ENCODE measurements at regions not wholly inside any gene's neighbourhood (a gene's known extent, or its start where the extent isn't known, plus 50 kb on each side); places are given as distances from the start of the nearest gene placed in this dataset.
"Not testable (repeated sequence)": the region's sequence is repeated elsewhere in the genome, so short reads cannot be mapped to it uniquely, and the experiment has no call there.

DNA sequence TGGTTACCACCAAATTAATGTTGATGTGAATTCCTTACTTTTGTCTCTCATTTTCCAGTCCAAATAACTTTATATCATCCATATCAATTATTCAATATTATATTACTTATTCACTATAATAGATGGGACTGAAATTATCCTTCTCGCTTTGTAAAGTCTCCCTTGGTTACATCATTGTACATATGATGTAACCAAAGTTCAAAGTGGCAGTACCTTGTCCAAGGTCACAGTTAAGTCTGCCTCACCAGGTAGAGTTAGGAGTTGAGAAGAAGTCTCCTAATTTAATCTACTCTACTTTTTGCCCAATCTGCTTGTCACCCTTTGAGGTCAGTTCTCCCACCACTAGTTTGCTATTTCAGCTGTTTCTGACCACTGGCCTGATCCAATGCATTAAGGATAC lies 83.7 kb upstream of the CLINT1 start:
- Mint-ChIP-seq H3K4me3 (no peak overlapping the region), H3K27me3 (ENCODE audit: insufficient read depth) (no peaks in the 10 kb centered on the region), H3K36me3 (ENCODE audit: low read depth) (no peaks in the 10 kb centered on the region), H3K27ac (no peak overlapping the region), H3K4me1 (peaks cover 34% of the 10 kb centered on the region), H3K9me3 (no peaks in the 10 kb centered on the region)
- Histone ChIP-seq H3K4me1 (ENCODE audit: control insufficient read depth, insufficient read depth, low read length) (peaks cover 10% of the 10 kb centered on the region), H3K9me3 (ENCODE audit: control insufficient read depth, low read length) (no peaks in the 10 kb centered on the region), H3K36me3 (ENCODE audit: control insufficient read depth, insufficient read depth, low read length) (no peaks in the 10 kb centered on the region), H3K9ac (ENCODE audit: extremely low read depth, low read length, poor library complexity, severe bottlenecking) (no peak overlapping the region), H3K27ac (ENCODE audit: low read depth, low read length) (no peak overlapping the region), H3K4me3 (ENCODE audit: low read length) (no peak overlapping the region), H3K27me3 (ENCODE audit: control insufficient read depth, insufficient read depth, low read length, poor library complexity, severe bottlenecking) (no peaks in the 10 kb centered on the region)
- WGBS, 2 experiments (ENCODE audit: insufficient coverage in 1 of 2, insufficient read length in 1 of 2) = 86% methylated on average over 1 of the region's 1 CpG; no CpG with 5 or more reads in 1 of the 2 experiments
- DNase-seq = no peak
- TF ChIP-seq CTCF (conservative IDR thresholded peaks at IDR 0.05) = no peak

DNA sequence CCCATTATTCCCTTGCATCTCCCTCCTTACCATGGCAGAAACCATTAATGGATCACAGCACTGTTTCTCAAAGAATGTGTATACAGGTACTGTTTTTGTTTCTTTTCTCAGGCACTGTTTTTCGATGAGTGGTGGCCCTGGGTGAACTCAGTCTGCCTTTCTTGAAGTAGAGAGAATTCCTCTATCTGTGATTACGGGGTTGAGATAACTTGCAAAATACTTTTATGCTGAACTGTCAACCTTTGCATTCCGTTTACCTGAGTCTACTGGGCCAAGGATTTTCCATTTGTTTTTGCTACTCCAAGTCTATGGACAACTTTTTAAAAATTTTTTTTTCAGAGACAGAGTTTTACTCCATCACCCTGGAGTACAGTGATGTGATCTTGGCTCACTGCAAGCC lies 82.7 kb upstream of the CLINT1 start:
- no peak overlapping the region for H3K27ac ChIP-seq (ENCODE audit: low read depth, low read length)
- H3K27ac Mint-ChIP-seq = no peak overlapping the region
- no peaks in the 10 kb centered on the region for H3K27me3 Mint-ChIP-seq (ENCODE audit: insufficient read depth)
- H3K4me1 ChIP-seq (ENCODE audit: control insufficient read depth, insufficient read depth, low read length) = peaks cover 10% of the 10 kb centered on the region
- no peak overlapping the region for H3K9ac ChIP-seq (ENCODE audit: extremely low read depth, low read length, poor library complexity, severe bottlenecking)
- H3K36me3 ChIP-seq (ENCODE audit: control insufficient read depth, insufficient read depth, low read length) = no peaks in the 10 kb centered on the region
- no peaks in the 10 kb centered on the region for H3K36me3 Mint-ChIP-seq (ENCODE audit: low read depth)
- no peak for TF ChIP-seq CTCF (conservative IDR thresholded peaks at IDR 0.05)
- no peak overlapping the region for H3K4me3 ChIP-seq (ENCODE audit: low read length)
- no peak for DNase-seq
- peaks cover 27% of the 10 kb centered on the region for H3K4me1 Mint-ChIP-seq
- 89 to 100% methylated on average over 3 of the region's 3 CpGs for WGBS, 2 experiments (ENCODE audit: insufficient coverage in 1 of 2, insufficient read length in 1 of 2)
- no peaks in the 10 kb centered on the region for H3K27me3 ChIP-seq (ENCODE audit: control insufficient read depth, insufficient read depth, low read length, poor library complexity, severe bottlenecking)
- peaks cover 3% of the 10 kb centered on the region for H3K9me3 Mint-ChIP-seq
- no peaks in the 10 kb centered on the region for H3K9me3 ChIP-seq (ENCODE audit: control insufficient read depth, low read length)
- H3K4me3 Mint-ChIP-seq = no peak overlapping the region

GRCh38 chr5:157938101-157938500 lies 79.2 kb upstream of the CLINT1 start:
- not testable (repeated sequence) for H3K27me3 ChIP-seq (ENCODE audit: control insufficient read depth, insufficient read depth, low read length, poor library complexity, severe bottlenecking); H3K4me1 Mint-ChIP-seq; H3K9ac ChIP-seq (ENCODE audit: extremely low read depth, low read length, poor library complexity, severe bottlenecking); H3K36me3 Mint-ChIP-seq (ENCODE audit: low read depth); H3K36me3 ChIP-seq (ENCODE audit: control insufficient read depth, insufficient read depth, low read length); H3K9me3 ChIP-seq (ENCODE audit: control insufficient read depth, low read length); H3K4me1 ChIP-seq (ENCODE audit: control insufficient read depth, insufficient read depth, low read length); H3K27ac Mint-ChIP-seq; H3K27ac ChIP-seq (ENCODE audit: low read depth, low read length); H3K4me3 Mint-ChIP-seq; DNase-seq; H3K27me3 Mint-ChIP-seq (ENCODE audit: insufficient read depth); H3K4me3 ChIP-seq (ENCODE audit: low read length)
- peaks cover 18% of the 10 kb centered on the region for H3K9me3 Mint-ChIP-seq
- WGBS, 2 experiments (ENCODE audit: insufficient coverage in 1 of 2, insufficient read length in 1 of 2) = 92 to 94% methylated on average over 4 to 6 of the region's 6 CpGs

DNA sequence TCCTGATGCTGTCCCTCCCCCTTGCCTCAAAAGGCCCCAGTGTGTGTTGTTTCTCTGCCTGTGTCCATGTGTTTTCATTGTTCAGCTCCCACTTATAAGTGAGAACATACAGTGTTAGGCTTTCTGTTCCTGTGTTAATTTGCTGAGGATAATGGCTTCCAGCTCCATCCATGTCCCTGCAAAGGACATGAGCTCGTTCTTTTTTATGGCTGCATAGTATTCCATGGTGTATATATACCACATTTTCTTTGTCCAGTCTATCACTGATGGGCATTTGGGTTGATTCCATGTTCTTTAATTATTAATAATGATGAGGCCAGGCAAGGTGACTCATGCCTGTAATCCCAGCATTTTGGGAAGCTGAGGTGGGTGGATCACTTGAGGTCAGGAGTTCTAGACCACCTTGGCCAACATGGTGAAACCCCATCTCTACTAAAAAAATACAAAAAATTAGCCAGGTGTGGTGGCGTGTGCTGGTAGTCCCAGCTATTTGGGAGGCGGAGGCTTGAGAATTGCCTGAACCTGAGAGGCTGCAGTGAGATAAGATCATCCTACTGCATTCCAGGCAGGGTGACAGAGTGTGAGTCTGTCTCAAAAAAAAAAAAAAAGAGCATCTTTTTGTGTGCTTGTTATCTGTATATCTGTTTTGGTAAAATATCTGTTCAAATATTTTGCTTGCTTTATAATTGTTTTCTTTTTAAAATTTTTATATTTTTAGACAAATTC lies 78.0 kb upstream of the CLINT1 start:
- not testable (repeated sequence) for H3K9ac ChIP-seq (ENCODE audit: extremely low read depth, low read length, poor library complexity, severe bottlenecking); H3K4me1 ChIP-seq (ENCODE audit: control insufficient read depth, insufficient read depth, low read length); H3K36me3 ChIP-seq (ENCODE audit: control insufficient read depth, insufficient read depth, low read length); H3K27ac ChIP-seq (ENCODE audit: low read depth, low read length); H3K9me3 ChIP-seq (ENCODE audit: control insufficient read depth, low read length); H3K4me3 Mint-ChIP-seq; H3K4me1 Mint-ChIP-seq; DNase-seq; H3K36me3 Mint-ChIP-seq (ENCODE audit: low read depth); H3K4me3 ChIP-seq (ENCODE audit: low read length); H3K27me3 ChIP-seq (ENCODE audit: control insufficient read depth, insufficient read depth, low read length, poor library complexity, severe bottlenecking); H3K27me3 Mint-ChIP-seq (ENCODE audit: insufficient read depth); H3K27ac Mint-ChIP-seq
- WGBS, 2 experiments (ENCODE audit: insufficient coverage in 1 of 2, insufficient read length in 1 of 2) = 93 to 94% methylated on average over 2 of the region's 3 CpGs
- peaks cover 18% of the 10 kb centered on the region for H3K9me3 Mint-ChIP-seq

Data from endodermal cell (in vitro differentiated cells).